ENCODE measurements at regions not wholly inside any gene's neighbourhood (a gene's known extent, or its start where the extent isn't known, plus 50 kb on each side); places are given as distances from the start of the nearest gene placed in this dataset.

- Histone ChIP-seq H3K9me3 (ENCODE audit: low read depth) (no peaks in the 10 kb centered on the region), H3K4me3 (no peak overlapping the region), H3K79me2 (no peaks in the 10 kb centered on the region), H3K9me2 (replicated peaks; ENCODE audit: insufficient read depth) (no peaks in the 10 kb centered on the region), H2AFZ (no peak overlapping the region), H3K27ac (no peak overlapping the region), H4K20me1 (ENCODE audit: insufficient read depth, poor library complexity, severe bottlenecking) (no peaks in the 10 kb centered on the region), H3K4me2 (no peak overlapping the region), H3K36me3 (replicated peaks; ENCODE audit: insufficient read depth, low read depth) (no peaks in the 10 kb centered on the region), H3K27me3 (no peaks in the 10 kb centered on the region), H3K4me1 (ENCODE audit: insufficient read depth) (no peaks in the 10 kb centered on the region)
- no peak for TF ChIP-seq CTCF (IDR thresholded peaks at IDR 0.05; ENCODE audit: poor library complexity)
- TF ChIP-seq EZH2phosphoT487 (IDR thresholded peaks at IDR 0.05; ENCODE audit: low read depth, severe bottlenecking, unreplicated experiment): no peak
- no peak for TF ChIP-seq EZH2 (IDR thresholded peaks at IDR 0.05; ENCODE audit: borderline replicate concordance)
- no peak for DNase-seq (ENCODE audit: low spot score)
- WGBS (ENCODE audit: low lambda C conversion rate, missing lambda C conversion rate): 68% methylated on average over 2 of the region's 2 CpGs
Observed at GRCh38 chr1:193602705-193603104, 416.3 kb upstream of the B3GALT2 start.

- H3K9me3 ChIP-seq (ENCODE audit: low read depth): no peaks in the 10 kb centered on the region
- H3K27ac ChIP-seq: no peak overlapping the region
- WGBS (ENCODE audit: low lambda C conversion rate, missing lambda C conversion rate): 73% methylated on average over 3 of the region's 3 CpGs
- no peaks in the 10 kb centered on the region for H3K27me3 ChIP-seq
- no peak overlapping the region for H3K4me3 ChIP-seq
- no peak overlapping the region for H3K4me2 ChIP-seq
- no peaks in the 10 kb centered on the region for H3K36me3 ChIP-seq (replicated peaks; ENCODE audit: insufficient read depth, low read depth)
- H3K4me1 ChIP-seq (ENCODE audit: insufficient read depth): peaks cover 5% of the 10 kb centered on the region
- H4K20me1 ChIP-seq (ENCODE audit: insufficient read depth, poor library complexity, severe bottlenecking): no peaks in the 10 kb centered on the region
- H3K9me2 ChIP-seq (replicated peaks; ENCODE audit: insufficient read depth): no peaks in the 10 kb centered on the region
- no peak overlapping the region for H2AFZ ChIP-seq
- no peaks in the 10 kb centered on the region for H3K79me2 ChIP-seq
- DNase-seq (ENCODE audit: low spot score): no peak
- TF ChIP-seq EZH2phosphoT487 (IDR thresholded peaks at IDR 0.05; ENCODE audit: low read depth, severe bottlenecking, unreplicated experiment): no peak
- TF ChIP-seq CTCF (IDR thresholded peaks at IDR 0.05; ENCODE audit: poor library complexity): no peak
- TF ChIP-seq EZH2 (IDR thresholded peaks at IDR 0.05; ENCODE audit: borderline replicate concordance): no peak
Observed at GRCh38 chr1:193593147-193593885, 406.9 kb upstream of the B3GALT2 start.

DNA sequence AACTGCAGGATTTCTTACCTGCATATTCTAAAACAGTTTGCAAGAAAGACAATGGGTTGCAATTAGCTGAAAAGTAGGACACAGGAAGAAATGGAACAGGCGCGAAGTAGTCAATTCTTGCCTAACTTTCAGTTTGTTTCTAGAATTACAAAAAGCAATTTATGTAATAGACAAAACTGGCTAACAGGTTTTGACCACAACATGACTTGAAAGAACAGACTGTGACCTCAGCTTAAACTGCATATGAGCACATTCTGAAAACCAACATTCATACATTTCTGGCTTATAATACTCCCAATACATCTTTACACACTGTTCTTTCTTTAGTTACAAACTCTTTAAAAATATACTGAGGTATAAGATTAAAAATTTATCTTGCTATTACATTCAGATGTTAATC lies 405.9 kb upstream of the B3GALT2 start:
- no peak overlapping the region for H3K4me2 ChIP-seq
- TF ChIP-seq EZH2 (IDR thresholded peaks at IDR 0.05; ENCODE audit: borderline replicate concordance): no peak
- TF ChIP-seq EZH2phosphoT487 (IDR thresholded peaks at IDR 0.05; ENCODE audit: low read depth, severe bottlenecking, unreplicated experiment): no peak
- TF ChIP-seq CTCF (IDR thresholded peaks at IDR 0.05; ENCODE audit: poor library complexity): no peak
- 84% methylated on average over 2 of the region's 2 CpGs for WGBS (ENCODE audit: low lambda C conversion rate, missing lambda C conversion rate)
- H4K20me1 ChIP-seq (ENCODE audit: insufficient read depth, poor library complexity, severe bottlenecking): no peaks in the 10 kb centered on the region
- no peak overlapping the region for H3K4me3 ChIP-seq
- no peaks in the 10 kb centered on the region for H3K27me3 ChIP-seq
- H2AFZ ChIP-seq: no peak overlapping the region
- peaks cover 8% of the 10 kb centered on the region for H3K4me1 ChIP-seq (ENCODE audit: insufficient read depth)
- H3K27ac ChIP-seq: no peak overlapping the region
- no peak for DNase-seq (ENCODE audit: low spot score)
- H3K9me2 ChIP-seq (replicated peaks; ENCODE audit: insufficient read depth): no peaks in the 10 kb centered on the region
- no peaks in the 10 kb centered on the region for H3K36me3 ChIP-seq (replicated peaks; ENCODE audit: insufficient read depth, low read depth)
- no peaks in the 10 kb centered on the region for H3K9me3 ChIP-seq (ENCODE audit: low read depth)
- H3K79me2 ChIP-seq: no peaks in the 10 kb centered on the region
